HG02885 (cell line): ENCODE measurements at regions not wholly inside any gene's neighbourhood (a gene's known extent, or its start where the extent isn't known, plus 50 kb on each side); places are given as distances from the start of the nearest gene placed in this dataset.
"Not testable (repeated sequence)": the region's sequence is repeated elsewhere in the genome, so short reads cannot be mapped to it uniquely, and the experiment has no call there.

Experiments
- ATAC-seq: cut with Tn5 transposase; IDR thresholded peaks from one replicate; pipeline ENCODE4 v1.9.1; 2021; ENCODE audit warnings: mild to moderate bottlenecking; ENCODE audit not compliant: unreplicated experiment, poor library complexity

DNA sequence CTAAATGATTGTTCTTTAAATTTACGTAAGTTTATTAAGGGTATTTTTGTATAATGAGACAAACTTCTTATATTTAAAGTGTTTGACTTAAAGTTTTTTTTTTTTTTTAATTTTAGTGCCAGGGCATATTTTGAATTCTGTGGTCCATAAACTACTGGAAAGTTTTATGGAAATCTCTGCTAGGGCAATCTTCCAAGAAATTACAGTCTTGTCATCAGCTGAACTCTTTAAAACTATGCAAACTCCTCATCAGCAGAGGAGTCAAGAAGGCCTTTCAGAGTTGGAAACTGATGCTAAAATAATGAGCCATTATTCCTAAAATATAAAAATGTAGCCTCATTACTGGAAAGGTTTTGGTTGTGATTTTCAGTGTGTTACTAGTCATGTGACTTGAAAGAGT, 1201.9 kb downstream of the BRINP3 start:
- no peak for ATAC-seq

DNA sequence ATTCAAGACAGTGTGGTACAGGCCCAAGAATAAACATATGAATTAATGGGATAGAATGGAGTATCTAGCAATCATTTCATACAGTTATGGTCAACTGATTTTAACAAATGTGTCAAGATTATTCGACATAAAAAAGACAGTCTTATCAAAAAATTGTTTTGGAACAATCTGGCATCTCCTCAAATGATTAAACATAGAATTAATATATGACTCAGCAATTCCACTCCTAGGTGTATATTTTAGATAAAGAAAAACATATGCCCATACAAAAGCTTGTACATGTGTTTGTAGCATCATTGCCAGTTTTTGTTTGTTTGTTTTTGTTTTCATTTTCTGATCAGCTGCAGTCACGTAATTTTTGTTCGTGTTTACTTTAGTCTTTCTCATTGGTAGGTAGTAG, 1188.3 kb downstream of the BRINP3 start:
- ATAC-seq = no peak

DNA sequence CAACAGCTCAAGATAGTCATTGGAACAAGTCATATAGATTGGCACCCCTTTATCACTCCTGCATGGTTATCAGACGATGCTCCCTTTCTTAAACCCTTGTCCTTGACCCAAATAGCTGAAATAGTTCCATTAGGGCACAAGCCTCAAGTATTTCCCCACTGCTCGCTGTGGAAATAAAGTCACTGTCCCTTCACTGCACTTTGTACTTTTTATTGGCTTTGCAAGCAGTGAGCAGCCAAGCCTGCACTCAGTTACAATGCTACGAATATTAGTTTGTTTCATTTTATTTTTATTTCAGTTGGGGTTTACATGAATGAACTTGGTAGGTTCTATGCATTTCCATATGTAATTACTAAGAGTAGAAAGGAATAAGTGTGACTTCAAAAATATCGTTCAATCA, 1176.4 kb downstream of the BRINP3 start:
- no peak for ATAC-seq

DNA sequence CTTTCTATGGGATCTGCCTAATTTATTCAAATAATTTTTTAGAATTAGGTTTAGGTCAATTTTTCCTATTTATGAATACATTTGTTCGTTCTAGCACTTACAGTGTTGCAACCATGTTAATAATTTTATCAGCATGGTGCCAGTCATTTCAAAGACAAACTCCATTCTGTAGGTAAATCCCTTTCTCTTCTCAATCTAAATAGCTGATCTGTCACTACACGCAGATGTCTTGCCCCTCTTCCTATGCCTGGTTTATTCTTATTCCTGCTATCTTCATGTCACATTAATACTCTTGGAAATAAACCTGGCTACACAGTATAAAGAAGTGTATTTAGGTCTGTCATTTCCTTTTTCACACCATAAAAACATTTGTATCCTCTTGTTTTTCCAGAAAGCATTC, 1172.4 kb downstream of the BRINP3 start:
- no peak for ATAC-seq

DNA sequence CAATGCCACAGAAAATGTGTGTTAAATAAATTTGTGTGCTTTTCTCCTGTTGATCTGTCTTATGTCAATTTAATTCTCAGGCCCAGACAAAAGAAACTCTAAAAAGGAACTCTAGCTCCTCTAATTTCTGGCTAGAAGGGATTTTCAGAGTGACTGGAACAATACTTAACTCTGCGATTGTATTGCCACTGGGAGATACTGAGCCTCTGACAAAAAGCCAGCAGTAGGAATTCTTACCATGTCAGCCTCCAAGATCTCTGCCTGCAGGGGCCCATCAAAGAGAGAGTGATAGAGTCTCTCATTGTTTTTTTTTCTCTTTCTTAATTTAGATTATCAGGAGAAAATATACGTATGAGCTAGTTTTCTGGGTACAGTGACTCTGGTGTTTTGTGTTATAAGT, 1165.7 kb downstream of the BRINP3 start:
- ATAC-seq = no peak

DNA sequence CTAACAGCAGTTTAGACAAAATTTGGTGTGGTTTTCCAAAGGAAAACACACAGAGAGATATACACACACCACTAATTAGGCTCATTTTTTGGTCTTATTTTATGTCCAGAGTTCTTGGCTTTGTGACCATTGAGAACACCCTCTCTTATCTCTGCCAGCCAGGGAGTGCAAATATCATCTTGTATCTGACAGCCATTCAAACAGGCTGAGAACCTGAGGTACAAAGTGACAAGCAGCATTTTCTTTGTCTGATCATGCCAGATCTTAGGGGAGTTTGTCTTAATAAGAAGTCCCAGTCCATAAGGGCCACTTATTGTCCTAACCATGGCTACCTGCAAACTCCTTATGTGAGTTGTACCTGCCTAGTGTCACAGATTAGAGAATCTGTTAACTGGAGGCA, 1165.2 kb downstream of the BRINP3 start:
- ATAC-seq = no peak

DNA sequence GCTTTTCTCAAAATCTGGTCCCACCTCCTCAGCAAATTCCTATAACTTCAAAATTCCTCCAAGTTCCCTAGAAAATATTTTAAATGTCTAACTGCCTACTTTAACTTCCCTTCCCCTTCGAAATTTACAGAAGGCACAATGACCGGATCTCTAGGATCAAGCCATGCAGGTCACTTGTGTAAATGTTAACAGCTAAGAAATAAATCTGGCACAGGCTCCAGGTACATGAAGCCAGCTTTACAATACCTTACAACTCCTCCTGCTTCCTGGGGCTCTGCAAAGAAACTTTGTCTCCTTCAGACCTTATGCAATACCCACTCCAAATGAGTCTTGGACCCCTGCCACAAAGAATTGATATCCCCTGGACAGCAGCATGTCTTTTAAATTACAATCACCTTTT, 1164.2 kb downstream of the BRINP3 start:
- no peak for ATAC-seq

DNA sequence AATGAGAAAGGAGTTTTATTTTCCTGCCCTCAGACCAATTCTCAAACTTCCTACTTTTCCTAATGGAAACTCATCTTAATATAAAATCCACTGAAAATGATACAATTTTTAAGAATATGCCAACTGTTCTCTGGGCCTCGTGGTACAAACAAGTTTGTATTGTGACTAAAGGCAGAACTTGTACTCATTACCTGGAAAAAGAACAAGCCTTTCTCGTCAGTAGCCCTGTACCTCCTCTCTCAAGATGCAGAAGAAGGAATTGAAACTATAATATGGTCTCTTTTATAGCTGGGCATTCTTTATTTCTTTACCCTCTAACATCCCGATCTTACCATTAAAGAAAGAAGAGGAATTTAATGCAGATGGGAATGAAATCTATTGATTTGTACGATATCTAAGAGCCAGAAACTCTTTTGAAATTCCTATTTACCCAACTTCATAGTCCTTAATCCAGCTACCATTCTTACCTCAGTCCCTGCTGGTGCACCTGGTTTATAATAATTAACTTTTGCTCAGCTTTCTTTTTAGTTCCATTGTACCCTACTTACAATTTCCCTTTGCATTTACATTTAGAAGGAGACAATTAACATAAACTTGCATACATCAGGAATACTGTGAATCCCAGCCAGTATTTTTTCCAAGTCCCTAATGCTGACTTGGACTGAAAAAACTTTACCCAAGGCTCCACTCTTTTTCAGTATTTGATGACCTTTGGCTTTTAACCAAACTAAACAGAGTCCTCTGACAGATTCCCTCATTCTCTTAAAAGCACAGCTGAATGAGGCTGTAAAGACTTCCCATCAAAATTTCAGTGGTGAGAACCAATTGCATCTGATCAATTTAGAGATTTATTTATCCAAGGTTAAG, 1162.4 kb downstream of the BRINP3 start:
- no peak for ATAC-seq

DNA sequence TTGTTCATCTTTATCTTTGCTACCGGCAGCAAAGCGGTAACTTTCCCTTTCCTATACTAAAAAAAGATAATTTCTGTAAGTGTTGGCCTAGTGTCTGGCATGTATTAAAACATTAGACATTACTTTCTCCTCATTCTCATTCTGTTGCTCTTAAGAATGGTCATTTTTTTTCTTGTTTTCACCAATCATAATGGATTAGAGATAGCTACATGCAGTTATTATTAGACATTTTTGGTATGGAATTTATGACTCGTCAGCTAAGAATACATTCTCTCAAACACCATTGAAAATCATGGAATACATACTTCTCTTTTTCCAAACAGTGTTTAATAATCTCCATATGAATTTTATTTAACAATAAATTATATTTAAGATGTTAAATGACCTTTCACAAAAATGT, 1154.6 kb downstream of the BRINP3 start:
- no peak for ATAC-seq

DNA sequence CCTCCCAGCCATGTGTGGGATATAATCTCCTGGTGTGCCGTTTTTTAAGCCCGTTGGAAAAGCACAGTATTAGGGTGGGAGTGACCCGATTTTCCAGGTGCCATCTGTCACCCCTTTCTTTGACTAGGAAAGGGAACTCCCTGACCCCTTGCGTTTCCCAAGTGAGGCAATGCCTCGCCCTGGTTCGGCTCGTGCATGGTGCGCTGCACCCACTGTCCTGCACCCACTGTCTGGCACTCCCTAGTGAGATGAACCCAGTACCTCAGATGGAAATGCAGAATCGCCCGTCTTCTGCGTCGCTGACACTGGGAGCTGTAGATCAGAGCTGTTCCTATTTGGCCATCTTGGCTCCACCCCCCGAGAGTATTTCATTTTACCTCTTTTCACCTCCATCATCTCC, 1146.6 kb downstream of the BRINP3 start:
- not testable (repeated sequence) for ATAC-seq

DNA sequence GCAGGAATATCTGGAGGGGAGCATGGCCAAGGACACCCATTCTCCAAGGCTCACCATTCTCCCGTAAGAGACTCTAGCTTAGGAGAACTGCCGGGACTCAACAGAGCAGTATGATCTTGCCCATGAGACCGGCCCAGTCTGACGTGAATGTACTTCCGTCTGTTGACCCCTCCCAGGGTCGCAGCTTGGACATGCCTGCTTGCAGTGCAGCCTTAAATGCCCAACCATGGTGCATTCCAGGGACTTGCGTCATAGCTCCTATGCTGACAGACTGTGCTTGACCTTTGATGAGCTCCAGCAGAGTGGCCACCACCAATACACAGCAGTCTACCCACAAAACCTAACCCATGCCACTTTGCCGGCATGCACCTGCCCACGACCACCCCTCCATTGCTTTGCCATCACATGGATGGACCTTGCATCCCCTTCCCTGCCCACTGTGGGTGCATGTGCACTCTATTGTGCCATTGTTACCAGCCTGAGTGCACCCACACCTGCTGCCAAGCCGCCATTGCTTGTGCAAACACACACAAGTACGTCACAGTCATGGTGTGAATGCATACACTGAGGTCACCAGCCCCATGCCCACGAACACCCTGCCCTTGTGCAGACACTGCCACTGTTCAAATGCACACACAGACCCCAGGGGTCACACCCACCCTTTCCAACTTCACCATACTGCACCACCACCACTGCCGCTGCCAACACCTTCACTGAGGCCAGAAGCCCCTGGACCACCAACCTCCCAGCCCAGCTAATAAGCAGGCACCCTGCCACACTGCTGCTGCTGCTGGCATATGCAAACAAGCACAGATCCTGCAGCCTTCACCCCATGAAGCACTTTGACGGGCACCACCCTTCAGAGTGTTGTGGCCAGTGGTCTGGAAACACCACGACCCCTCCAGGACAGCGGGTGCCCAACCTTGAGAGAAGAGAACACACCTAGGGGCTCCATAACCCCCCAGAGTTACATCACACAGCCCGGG, 1141.3 kb downstream of the BRINP3 start:
- ATAC-seq = no peak

DNA sequence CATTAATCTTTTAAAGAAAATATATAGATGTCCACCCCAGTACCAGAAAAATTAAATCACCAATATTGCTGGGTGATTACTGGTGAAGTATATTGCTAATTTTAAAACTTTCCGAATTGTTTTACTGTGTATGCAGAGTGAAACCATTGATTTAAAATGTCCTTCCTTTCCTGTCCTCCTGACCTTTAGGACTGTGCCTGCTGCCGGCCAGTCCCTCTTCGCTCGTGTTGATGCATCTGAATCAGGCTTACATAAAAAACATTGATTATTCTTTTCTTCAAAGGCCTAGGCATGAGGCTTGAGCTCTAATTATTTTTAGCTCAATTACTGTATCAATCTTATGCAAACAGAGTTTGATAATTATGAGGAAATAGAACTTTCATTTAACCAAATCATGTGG, 1128.1 kb downstream of the BRINP3 start:
- no peak for ATAC-seq

DNA sequence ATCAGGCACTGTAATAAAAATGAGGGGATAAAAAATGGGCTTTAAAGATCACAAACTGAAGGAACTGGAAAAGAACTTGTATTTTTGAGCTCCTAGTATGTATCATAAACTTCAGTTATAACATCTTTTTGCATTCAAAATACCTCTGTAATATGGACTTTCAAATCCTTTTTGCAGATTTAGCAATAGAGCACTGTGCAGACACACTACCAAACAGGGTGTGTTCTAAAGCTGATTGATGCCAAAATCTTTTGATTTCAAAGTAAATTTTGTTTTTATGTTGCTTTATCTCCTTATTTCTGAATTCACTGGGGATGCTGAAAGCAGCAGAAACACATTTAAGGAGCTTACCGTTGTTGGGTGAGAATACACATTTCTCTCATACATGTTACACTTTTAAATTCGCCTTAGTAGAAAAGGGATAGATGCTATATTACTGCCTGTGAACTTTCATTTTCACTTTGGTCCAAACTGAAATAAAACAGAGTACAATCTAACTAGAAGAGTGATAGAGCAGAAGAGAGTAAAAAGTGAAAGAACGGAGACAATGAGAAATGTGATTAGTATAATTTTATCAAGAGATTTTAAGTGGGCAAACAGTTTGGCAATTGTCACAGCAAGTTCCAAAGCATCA, 1126.6 kb downstream of the BRINP3 start:
- no peak for ATAC-seq

DNA sequence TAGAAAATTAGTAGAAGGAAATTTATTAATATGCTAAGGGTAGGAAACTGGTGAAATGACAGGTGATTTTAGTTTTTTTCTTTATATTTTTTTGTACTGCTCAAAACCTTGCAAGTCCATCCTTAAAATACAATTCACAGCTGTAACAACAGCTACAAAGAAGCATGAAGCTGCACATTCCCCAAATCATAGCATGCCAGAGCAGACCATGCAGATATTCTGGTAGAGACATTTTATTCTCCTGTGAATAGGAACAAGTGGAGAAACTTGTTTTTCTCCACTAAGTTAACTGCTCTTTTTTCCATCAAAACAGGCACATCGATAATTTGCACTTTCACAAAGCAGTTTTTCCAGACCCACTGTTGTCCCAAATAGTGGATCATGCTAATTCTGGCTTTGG, 1125.7 kb downstream of the BRINP3 start:
- no peak for ATAC-seq

DNA sequence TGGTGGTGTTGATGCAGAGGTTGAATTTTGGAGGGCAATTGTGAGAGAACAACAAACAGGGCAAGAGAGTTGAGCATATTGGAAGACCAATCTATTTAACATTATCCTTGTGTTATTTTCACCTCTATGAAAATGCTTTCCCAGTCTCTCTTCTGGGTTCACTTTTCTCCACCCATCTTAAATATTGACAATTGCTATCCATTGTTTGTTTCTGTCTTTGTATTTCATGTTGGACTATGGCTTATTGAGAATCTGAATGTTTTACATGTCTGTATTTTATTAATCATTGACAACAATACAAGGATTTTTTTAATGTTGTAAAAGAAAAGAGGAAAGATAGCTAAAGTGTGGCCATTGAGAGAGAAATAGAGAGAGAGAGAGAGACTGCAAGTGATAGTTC, 1121.5 kb downstream of the BRINP3 start:
- ATAC-seq = no peak

DNA sequence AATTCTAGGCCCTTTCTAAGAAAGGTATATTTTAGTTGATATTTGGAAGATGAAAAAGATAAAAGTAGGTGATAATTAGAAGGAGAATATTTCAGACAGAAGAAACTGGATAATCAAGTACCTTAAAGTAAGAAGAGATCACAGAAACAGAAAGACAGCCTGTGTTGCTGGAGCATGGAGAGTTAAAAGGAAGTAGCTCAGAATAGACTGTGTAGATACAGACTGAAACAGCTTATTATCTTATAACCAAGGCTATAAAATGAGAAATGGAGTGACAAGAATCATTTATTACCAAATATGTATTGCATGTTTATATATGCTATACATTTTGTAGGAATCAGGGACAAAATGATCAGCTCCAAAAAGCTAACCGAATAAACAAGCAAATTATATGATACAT, 1120.3 kb downstream of the BRINP3 start:
- no peak for ATAC-seq

DNA sequence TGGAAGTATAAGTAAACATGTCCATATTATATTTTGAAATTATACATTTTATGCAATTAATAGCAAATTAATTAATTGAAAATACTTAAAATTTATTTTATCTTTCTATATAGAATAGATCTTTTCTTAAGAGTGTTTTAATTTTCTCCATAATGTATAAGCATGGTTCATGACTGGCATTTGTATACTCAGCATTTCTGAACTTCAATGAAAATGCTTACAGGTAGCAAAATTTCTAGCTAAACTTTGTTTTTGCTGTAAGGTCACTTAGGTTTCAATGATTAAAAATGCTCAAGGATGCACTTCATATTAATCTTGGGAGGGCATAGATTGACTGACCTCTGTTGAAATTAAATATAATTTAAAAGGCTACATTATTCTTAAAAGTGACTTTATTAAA, 1108.1 kb downstream of the BRINP3 start:
- ATAC-seq = no peak

DNA sequence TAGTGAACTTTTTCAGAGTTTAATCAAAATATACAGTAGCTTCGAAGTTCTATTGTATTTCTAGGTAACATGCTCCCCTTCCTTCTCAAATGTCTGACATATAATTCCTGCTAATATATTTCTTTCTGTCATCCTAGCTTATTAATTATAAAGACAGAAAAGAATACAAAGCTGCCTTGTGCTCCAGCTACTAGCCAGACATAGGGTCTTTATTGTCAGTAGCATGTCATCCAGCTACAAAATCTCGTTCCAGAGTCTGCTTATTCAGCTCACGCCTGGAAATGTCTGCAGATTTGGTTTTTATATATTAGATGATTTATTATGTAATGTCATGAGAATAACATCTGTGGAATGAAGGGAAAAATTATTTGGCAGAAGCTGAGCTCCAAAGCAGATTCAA, 1102.8 kb downstream of the BRINP3 start:
- no peak for ATAC-seq

DNA sequence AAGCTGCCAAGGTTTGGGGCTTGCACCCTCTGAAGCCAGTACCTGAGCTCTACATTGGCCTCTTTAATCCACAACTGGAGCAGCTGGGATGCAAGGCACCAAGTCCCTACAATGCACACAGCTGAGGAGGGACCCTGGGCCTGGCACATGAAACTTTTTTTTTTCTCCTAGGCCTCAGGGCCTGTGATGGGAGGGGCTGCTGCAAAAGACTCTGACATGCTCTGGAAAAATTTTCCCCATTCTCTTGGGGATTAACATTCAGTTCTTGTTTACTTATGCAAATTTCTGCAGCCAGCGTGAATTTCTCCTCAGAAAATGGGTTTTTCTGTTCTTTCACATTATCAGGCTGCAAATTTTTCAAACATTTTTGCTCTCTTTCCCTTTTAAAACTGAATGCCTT, 1072.2 kb downstream of the BRINP3 start:
- ATAC-seq = no peak

DNA sequence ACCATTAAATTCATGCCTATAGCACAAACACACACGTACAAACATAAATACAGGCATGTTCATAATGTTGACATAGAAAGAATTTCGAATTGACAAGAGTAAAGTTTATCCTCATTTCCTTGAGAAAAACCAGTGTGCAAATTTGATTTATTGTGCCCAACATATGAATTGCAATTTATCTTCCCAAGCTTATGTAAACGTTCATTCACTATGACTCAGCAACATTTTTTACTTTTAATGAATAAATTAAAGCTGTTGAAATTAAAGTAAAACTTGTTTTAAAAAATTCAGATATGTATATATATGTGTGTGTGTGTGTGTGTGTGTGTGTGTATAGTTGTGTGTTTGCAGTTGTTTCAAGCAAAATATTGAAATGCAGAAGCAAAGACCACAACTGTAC, 1067.9 kb downstream of the BRINP3 start:
- no peak for ATAC-seq
